ENCODE measurements at regions not wholly inside any gene's neighbourhood (a gene's known extent, or its start where the extent isn't known, plus 50 kb on each side); places are given as distances from the start of the nearest gene placed in this dataset.

DNA sequence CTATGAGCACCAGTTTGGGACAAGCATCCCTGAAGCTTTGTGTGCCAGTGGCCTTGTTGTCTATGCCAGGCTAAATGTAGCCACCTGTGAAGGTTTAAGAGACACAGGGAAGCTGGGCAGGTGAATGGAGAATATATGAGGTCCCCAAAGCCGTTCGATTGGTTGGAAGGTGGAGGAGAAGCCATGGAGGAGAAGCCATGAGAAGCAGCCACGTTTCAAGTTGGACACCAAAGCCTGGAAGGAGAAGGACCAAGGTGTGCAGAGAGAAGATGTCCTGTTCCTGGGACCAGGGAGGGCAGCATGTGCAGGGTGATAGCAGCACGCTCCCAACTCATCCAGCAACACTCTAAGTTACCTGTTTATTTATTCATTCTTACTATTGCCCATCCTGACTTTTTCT, 432.3 kb upstream of the TSHZ3 start:
- H3K4me3 ChIP-seq (ENCODE audit: low read depth, low read length), result no peak overlapping the region
- TF ChIP-seq, protein P1, sequence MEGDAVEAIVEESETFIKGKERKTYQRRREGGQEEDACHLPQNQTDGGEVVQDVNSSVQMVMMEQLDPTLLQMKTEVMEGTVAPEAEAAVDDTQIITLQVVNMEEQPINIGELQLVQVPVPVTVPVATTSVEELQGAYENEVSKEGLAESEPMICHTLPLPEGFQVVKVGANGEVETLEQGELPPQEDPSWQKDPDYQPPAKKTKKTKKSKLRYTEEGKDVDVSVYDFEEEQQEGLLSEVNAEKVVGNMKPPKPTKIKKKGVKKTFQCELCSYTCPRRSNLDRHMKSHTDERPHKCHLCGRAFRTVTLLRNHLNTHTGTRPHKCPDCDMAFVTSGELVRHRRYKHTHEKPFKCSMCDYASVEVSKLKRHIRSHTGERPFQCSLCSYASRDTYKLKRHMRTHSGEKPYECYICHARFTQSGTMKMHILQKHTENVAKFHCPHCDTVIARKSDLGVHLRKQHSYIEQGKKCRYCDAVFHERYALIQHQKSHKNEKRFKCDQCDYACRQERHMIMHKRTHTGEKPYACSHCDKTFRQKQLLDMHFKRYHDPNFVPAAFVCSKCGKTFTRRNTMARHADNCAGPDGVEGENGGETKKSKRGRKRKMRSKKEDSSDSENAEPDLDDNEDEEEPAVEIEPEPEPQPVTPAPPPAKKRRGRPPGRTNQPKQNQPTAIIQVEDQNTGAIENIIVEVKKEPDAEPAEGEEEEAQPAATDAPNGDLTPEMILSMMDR (IDR thresholded peaks at IDR 0.05; ENCODE audit: low read depth, low read length), result no peak

DNA sequence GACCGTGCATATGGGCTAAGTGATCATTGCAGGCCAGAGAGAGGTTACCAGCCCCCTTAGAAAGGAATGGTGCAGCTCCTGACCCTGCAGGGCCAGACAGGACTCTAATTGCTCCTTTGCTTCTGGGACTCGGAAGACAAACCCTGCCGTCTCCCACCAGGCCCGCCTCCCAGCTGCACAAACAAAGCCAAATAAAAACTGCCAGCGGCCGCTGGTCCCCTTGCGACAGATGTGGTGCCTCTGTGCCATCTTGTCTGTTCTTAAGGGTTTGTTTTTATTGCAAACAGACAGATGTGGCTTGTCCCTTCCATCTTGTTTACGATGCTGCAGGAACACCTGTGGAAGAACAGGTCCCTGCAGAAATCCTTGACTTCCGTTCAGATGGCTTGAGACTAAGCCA, 434.4 kb upstream of the TSHZ3 start:
- H3K4me3 ChIP-seq (ENCODE audit: low read depth, low read length), result no peak overlapping the region
- TF ChIP-seq, protein P1 (IDR thresholded peaks at IDR 0.05; ENCODE audit: low read depth, low read length), result no peak

DNA sequence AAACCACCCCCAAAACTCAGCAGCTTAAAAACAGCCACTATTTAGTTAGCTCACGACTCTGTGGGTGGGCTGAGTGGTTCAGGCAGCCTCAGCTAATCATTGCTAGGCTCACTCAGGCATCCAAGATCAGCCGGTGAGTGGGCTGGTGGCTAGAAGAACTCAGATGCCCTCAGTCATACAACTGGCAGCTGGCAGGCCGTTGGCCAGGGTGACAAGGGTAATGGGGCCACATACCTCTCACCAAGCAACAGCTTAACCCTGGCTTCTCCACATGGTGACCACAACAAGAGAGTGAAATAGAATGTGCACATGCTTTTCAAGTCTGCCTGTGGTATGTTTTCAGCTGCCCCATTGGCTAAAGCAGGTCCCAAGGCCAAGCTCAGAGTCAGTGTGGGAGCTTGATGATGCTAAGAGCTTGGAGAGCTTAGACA, 435.4 kb upstream of the TSHZ3 start:
- TF ChIP-seq, protein P1 (IDR thresholded peaks at IDR 0.05; ENCODE audit: low read depth, low read length), result no peak
- H3K4me3 ChIP-seq (ENCODE audit: low read depth, low read length), result no peak overlapping the region

DNA sequence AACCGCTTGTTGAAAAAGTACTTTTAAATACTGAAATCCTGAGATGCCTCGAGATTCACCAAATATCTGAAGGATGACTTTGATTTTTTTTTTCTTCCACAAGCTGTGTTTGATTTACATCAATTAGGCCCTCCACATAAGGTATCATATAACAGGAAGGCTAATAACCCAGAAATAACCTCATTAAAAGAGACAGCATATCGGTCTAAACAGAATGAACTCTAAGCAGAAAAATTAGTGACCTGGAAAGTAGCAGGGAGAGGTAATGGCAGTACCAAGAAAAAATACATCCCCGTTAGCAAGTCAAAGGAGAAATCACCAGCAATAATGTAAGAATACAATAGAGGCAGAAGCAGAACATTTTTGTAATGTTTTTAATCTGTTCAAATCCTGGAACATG, 452.4 kb upstream of the TSHZ3 start:
- TF ChIP-seq, protein P1 (IDR thresholded peaks at IDR 0.05; ENCODE audit: low read depth, low read length), result no peak
- H3K4me3 ChIP-seq (ENCODE audit: low read depth, low read length), result no peak overlapping the region

DNA sequence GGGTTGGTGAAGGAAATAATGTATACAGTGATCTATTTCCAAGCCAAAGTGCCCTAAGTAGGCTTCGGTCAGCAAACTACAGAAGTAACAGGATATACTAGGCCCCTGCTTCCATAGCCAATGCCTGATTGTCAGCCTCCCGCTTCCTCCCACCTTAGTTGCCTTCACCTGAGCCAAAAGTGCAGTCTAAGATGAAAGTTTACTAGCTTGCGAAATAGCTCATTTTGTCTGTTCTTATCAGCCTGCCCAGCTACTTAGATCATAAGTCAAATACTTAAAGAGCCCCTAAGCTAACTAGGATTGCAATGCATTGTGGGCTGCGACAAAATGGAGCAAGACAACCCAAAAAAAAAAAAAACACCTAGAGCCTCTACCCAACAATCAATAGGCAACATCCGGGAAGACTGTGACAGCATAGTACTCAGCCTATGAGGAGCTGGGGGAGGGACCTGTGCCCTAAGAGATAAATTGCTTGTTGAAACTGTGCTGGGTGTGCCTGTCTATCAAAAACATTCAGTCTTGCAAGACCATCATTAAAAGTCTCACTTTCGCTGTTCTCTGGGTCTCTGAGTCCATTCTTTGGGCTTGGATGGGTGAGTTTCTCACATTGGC, 454.7 kb upstream of the TSHZ3 start:
- TF ChIP-seq, protein P1 (IDR thresholded peaks at IDR 0.05; ENCODE audit: low read depth, low read length), result no peak
- no peak overlapping the region for H3K4me3 ChIP-seq (ENCODE audit: low read depth, low read length)

DNA sequence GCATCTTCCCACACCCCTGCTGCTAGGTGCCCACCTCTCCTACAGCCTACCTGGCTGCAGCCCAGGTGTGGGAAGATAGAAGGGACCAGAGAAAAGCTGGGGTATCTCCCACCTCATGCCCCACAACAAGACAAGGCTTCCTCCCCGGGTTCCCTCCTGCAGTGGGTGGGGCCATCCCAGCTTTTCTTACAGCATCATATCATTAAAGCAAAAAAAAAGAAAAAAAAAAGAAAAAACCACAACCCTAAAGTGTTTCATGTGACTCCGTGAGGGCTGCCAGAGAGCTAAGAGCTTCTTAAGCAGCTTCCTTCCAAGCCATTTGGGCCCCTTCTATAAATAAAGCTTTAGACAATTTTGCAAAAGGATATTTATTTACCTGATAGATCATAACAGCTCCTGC, 455.4 kb upstream of the TSHZ3 start:
- TF ChIP-seq, protein P1 (IDR thresholded peaks at IDR 0.05; ENCODE audit: low read depth, low read length), result no peak

DNA sequence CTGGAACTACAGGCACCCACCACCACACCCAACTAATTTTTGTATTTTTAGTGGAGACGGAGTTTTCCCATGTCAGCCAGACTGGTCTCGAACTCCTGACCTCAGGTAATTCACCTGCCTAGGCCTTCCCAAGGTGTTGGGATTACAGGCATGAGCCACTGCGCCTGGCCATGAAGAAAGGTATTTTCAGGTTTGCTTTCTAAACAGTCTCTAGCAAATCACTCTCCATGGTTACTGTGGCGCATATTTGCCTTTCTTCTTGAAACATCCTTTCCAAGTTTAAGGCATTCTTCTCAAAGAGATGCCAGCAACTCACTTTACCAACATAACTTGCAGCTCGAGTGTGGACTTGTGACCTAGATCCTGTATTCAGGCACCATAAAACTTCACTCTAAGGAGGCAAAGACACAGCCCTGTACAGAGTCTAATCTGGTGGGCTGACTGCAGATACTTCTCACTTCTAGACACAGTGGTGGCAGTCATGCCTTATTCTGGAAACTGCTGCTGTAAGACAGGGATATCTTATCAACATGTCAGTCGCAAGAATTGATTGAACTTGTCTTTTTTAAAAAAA, 461.4 kb upstream of the TSHZ3 start:
- TF ChIP-seq, protein P1 (IDR thresholded peaks at IDR 0.05; ENCODE audit: low read depth, low read length), result no peak
- H3K4me3 ChIP-seq (ENCODE audit: low read depth, low read length), result no peak overlapping the region

More for the DNA sequence above, 455.4 kb upstream of the TSHZ3 start:
- no peak overlapping the region for H3K4me3 ChIP-seq (ENCODE audit: low read depth, low read length)

Measured in WI38 (cell line).